ENCODE measurements at regions not wholly inside any gene's neighbourhood (a gene's known extent, or its start where the extent isn't known, plus 50 kb on each side); places are given as distances from the start of the nearest gene placed in this dataset.

DNA sequence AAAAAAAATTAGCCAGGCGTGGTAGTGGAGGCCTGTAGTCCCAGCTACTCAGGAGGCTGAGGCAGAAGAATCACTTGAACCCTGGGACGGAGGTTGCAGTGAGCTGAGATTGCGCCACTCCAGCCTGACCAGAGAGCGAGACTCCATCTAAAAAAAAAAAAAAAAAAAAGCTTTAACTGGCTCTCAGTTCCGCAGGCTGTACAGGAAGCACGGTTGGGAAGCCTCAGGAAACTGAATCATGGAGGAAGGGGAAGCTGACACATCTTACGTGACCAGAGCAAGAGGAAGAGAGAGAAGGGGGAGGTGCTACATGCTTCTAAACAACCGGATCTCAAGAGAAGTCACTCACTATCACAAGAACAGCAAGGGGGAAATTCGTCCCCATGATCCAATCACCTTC, 505.6 kb upstream of the SLC8A1 start:
- TF ChIP-seq POLR2A (IDR thresholded peaks at IDR 0.05; ENCODE audit: low read depth, low read length) (no peak), TAF1 (IDR thresholded peaks at IDR 0.05; ENCODE audit: low read depth, low read length) (no peak), POLR2AphosphoS5 (IDR thresholded peaks at IDR 0.05; ENCODE audit: low read depth, low read length) (no peak), SPI1 (IDR thresholded peaks at IDR 0.05; ENCODE audit: low read depth, low read length) (no peak)
